Activated CD4-positive, alpha-beta T cell treated with anti-CD3 and anti-CD28 coated beads for 36 hours (primary cell): ENCODE measurements at regions not wholly inside any gene's neighbourhood (a gene's known extent, or its start where the extent isn't known, plus 50 kb on each side); places are given as distances from the start of the nearest gene placed in this dataset.

Experiments used
- ATAC-seq: fragments of 200-7000 bp; cut with Tn5 transposase; one replicate; pipeline ENCODE4 v1.10.0; 2021; ENCODE audit warnings: mild to moderate bottlenecking, moderate library complexity
- CTCF ChIA-PET: fragments of 350-600 bp; sonication (Branson Sonifier 250); formaldehyde crosslinking; loops from one replicate; lab custom pipeline; 2021; ENCODE audit warnings: antibody characterized with exemption; lab: Charles Lee
- POLR2A ChIA-PET: fragments of 350-600 bp; sonication (Branson Sonifier 250); formaldehyde crosslinking; loops from one replicate; lab custom pipeline; 2021; ENCODE audit warnings: antibody characterized with exemption, inconsistent platforms; lab: Charles Lee
- DNase-seq: peaks from one replicate; pipeline ENCODE4 v3.0.0-alpha.2; 2020
- H3K27ac Mint-ChIP-seq: one replicate; pipeline ENCODE4 v1.8.0; 2021; ENCODE audit warnings: mixed read lengths
- H3K27me3 Mint-ChIP-seq: one replicate; pipeline ENCODE4 v1.8.0; 2021; ENCODE audit warnings: mixed read lengths
- H3K36me3 Mint-ChIP-seq: one replicate; pipeline ENCODE4 v1.8.0; 2021; ENCODE audit warnings: low read depth, mixed read lengths
- H3K4me1 Mint-ChIP-seq: one replicate; pipeline ENCODE4 v1.8.0; 2021; ENCODE audit warnings: mixed read lengths
- H3K4me3 Mint-ChIP-seq: one replicate; pipeline ENCODE4 v1.8.0; 2021; ENCODE audit warnings: mild to moderate bottlenecking, moderate library complexity, mixed read lengths
- H3K9me3 Mint-ChIP-seq: one replicate; pipeline ENCODE4 v1.8.0; 2021; ENCODE audit warnings: low read depth, mixed read lengths
- intact Hi-C, 2 experiments: fragments of 100-400 bp; cut with DNase I in 1 of 2; cut with micrococcal nuclease in 1 of 2; formaldehyde crosslinking; loops; one replicate each; pipeline versions ENCODE4 v1.14.2 to v1.15.1; 2022 to 2024; cut with DNase I, micrococcal nuclease

GRCh38 chr9:111162026-111162425 lies 123.8 kb upstream of the LPAR1 start:
- ChIA-PET CTCF (interaction anchor here (0.6 kb wide), 1 partner anchor 35 kb away, joined by 3 read pairs; no protein-coding TSS in a partner anchor), POLR2A (no interaction called here)
- intact Hi-C loops = no loop called here
- Mint-ChIP-seq H3K36me3 (no peaks in the 10 kb centered on the region), H3K4me3 (no peak overlapping the region), H3K4me1 (no peaks in the 10 kb centered on the region), H3K27me3 (peaks cover 2% of the 10 kb centered on the region), H3K27ac (no peak overlapping the region), H3K9me3 (peaks cover 4% of the 10 kb centered on the region)
- ATAC-seq (no peak), DNase-seq (no peak)

GRCh38 chr9:111161015-111161415 lies 122.7 kb upstream of the LPAR1 start:
- intact Hi-C loops = no loop called here
- POLR2A ChIA-PET = no interaction called here
- Mint-ChIP-seq H3K27ac (no peak overlapping the region), H3K36me3 (no peaks in the 10 kb centered on the region), H3K9me3 (no peaks in the 10 kb centered on the region), H3K4me1 (no peaks in the 10 kb centered on the region), H3K4me3 (no peak overlapping the region), H3K27me3 (peaks cover 2% of the 10 kb centered on the region)
- CTCF ChIA-PET = no interaction called here
- DNase-seq (no peak), ATAC-seq (no peak)

- intact Hi-C loops = no loop called here
- ATAC-seq = no peak
- POLR2A ChIA-PET = no interaction called here
Observed at GRCh38 chr9:111158999-111159398, 120.7 kb upstream of the LPAR1 start.

DNA sequence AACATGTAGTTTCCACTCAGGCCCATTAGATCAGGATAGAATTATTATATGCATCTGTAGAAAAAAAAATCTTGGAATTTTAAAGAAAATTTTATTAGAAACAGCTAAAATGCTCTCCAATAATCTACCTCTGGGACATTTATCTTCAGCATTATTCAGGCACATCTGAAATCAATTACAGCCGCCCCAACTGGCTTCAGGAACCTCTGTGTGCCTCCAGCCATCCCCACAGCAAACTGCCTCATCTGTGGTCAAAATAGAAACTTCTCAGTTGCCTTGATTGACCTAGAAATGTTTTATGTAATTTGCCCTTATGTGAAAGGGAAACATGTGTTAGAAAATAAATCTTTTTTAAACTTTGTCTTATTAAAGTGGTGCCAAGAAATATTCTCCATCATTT lies 120.1 kb upstream of the LPAR1 start:
- CTCF ChIA-PET = no interaction called here
- H3K36me3 Mint-ChIP-seq = no peaks in the 10 kb centered on the region
- no peak overlapping the region for H3K27ac Mint-ChIP-seq
- H3K27me3 Mint-ChIP-seq = peaks cover 2% of the 10 kb centered on the region
- H3K4me1 Mint-ChIP-seq = no peaks in the 10 kb centered on the region
- ATAC-seq = no peak
- no peak overlapping the region for H3K4me3 Mint-ChIP-seq
- POLR2A ChIA-PET = no interaction called here
- no peak for DNase-seq
- no peaks in the 10 kb centered on the region for H3K9me3 Mint-ChIP-seq
- intact Hi-C loops = no loop called here

More at GRCh38 chr9:111158999-111159398, 120.7 kb upstream of the LPAR1 start:
- Mint-ChIP-seq H3K27ac (no peak overlapping the region), H3K27me3 (peaks cover 2% of the 10 kb centered on the region), H3K4me3 (no peak overlapping the region), H3K9me3 (no peaks in the 10 kb centered on the region), H3K36me3 (no peaks in the 10 kb centered on the region), H3K4me1 (no peaks in the 10 kb centered on the region)
- no peak for DNase-seq
- CTCF ChIA-PET = interaction anchor here (0.9 kb wide), 1 partner anchor 11 kb away, joined by 3 read pairs; no protein-coding TSS in a partner anchor

DNA sequence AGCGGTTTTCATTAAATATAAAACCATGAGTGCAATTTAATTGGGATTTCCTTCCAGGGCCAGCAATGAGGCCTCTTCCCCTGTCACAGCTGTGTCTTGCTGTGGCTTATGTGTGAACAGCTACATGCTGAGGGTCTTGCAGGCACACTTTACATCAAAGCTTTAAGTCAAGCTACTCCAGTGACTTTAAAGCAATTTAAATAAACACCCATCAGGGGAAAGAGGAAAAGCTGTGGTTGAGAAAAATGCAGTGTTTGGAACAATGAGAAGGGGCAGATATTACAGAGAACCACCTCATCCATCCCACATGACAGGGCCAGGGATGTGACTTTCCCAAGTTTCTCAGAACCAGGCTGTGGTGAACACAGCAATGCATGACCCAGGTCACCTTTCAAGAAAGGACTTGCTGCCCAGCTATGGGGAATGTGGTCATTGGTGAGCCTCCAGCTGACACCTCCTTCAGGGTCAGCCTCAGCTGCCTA lies 115.9 kb upstream of the LPAR1 start:
- H3K27ac Mint-ChIP-seq = no peak overlapping the region
- intact Hi-C loops = no loop called here
- no peaks in the 10 kb centered on the region for H3K9me3 Mint-ChIP-seq
- POLR2A ChIA-PET = no interaction called here
- H3K4me3 Mint-ChIP-seq = no peak overlapping the region
- no peak for DNase-seq
- no peak for ATAC-seq
- CTCF ChIA-PET = no interaction called here
- H3K27me3 Mint-ChIP-seq = no peaks in the 10 kb centered on the region
- no peaks in the 10 kb centered on the region for H3K36me3 Mint-ChIP-seq
- H3K4me1 Mint-ChIP-seq = no peaks in the 10 kb centered on the region

GRCh38 chr9:111152614-111153406 lies 114.5 kb upstream of the LPAR1 start:
- ChIA-PET POLR2A (interaction anchor here (0.6 kb wide), 1 partner anchor 509 kb away, joined by 3 read pairs; no protein-coding TSS in a partner anchor), CTCF (no interaction called here)
- no peaks in the 10 kb centered on the region for H3K27me3 Mint-ChIP-seq
- ATAC-seq (no peak), DNase-seq (no peak)
- H3K27ac Mint-ChIP-seq = no peak overlapping the region
- intact Hi-C loops = no loop called here
- H3K4me3 Mint-ChIP-seq = no peak overlapping the region
- H3K4me1 Mint-ChIP-seq = no peaks in the 10 kb centered on the region
- H3K36me3 Mint-ChIP-seq = no peaks in the 10 kb centered on the region
- no peaks in the 10 kb centered on the region for H3K9me3 Mint-ChIP-seq

GRCh38 chr9:111151537-111151936 lies 113.3 kb upstream of the LPAR1 start:
- POLR2A ChIA-PET = no interaction called here
- ATAC-seq = no peak
- H3K9me3 Mint-ChIP-seq = no peaks in the 10 kb centered on the region

DNA sequence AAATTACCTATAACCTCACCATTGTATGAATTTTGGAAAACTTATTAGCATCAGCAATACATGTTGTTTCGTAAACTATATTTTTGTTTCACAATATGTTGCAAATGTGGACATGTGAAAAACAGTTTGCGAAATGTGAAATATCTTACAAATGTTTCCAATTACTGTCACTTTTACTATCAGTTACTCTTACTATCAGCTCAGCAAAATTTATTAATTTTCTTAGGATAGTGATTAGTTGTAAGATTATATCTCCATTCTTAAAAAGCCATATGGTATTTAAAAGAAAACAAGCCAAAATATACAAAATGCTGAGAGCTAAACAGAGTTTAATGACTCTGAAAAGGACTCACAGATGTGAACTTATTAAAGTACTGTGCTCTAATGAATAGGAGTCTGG lies 111.9 kb upstream of the LPAR1 start:
- H3K4me1 Mint-ChIP-seq = no peaks in the 10 kb centered on the region
- intact Hi-C loops = no loop called here
- no peak overlapping the region for H3K27ac Mint-ChIP-seq
- H3K27me3 Mint-ChIP-seq = no peaks in the 10 kb centered on the region
- H3K9me3 Mint-ChIP-seq = no peaks in the 10 kb centered on the region
- POLR2A ChIA-PET = no interaction called here
- no peak for DNase-seq
- no peak for ATAC-seq
- no peak overlapping the region for H3K4me3 Mint-ChIP-seq
- no peaks in the 10 kb centered on the region for H3K36me3 Mint-ChIP-seq
- CTCF ChIA-PET = interaction anchor here (0.7 kb wide), 2 partner anchors 250 to 1768 kb away, joined by 3 read pairs; no protein-coding TSS in a partner anchor

More at GRCh38 chr9:111151537-111151936, 113.3 kb upstream of the LPAR1 start:
- H3K4me1 Mint-ChIP-seq = no peaks in the 10 kb centered on the region
- H3K4me3 Mint-ChIP-seq = no peak overlapping the region
- H3K36me3 Mint-ChIP-seq = no peaks in the 10 kb centered on the region
- no peaks in the 10 kb centered on the region for H3K27me3 Mint-ChIP-seq
- no peak for DNase-seq
- intact Hi-C loops = no loop called here
- H3K27ac Mint-ChIP-seq = no peak overlapping the region
- CTCF ChIA-PET = no interaction called here

- Mint-ChIP-seq H3K4me3 (no peak overlapping the region), H3K27ac (no peak overlapping the region), H3K4me1 (no peaks in the 10 kb centered on the region), H3K27me3 (no peaks in the 10 kb centered on the region), H3K36me3 (no peaks in the 10 kb centered on the region), H3K9me3 (no peaks in the 10 kb centered on the region)
- POLR2A ChIA-PET = no interaction called here
- ATAC-seq = no peak
- CTCF ChIA-PET = no interaction called here
- DNase-seq = no peak
- intact Hi-C loops = no loop called here
Observed at GRCh38 chr9:111149018-111149759, 110.9 kb upstream of the LPAR1 start.

- ATAC-seq = no peak
- H3K27ac Mint-ChIP-seq = no peak overlapping the region
- no peak overlapping the region for H3K4me3 Mint-ChIP-seq
- no peaks in the 10 kb centered on the region for H3K27me3 Mint-ChIP-seq
- ChIA-PET CTCF (no interaction called here), POLR2A (no interaction called here)
- no peaks in the 10 kb centered on the region for H3K36me3 Mint-ChIP-seq
- DNase-seq = no peak
- intact Hi-C loops = no loop called here
- H3K4me1 Mint-ChIP-seq = no peaks in the 10 kb centered on the region
- no peaks in the 10 kb centered on the region for H3K9me3 Mint-ChIP-seq
Observed at GRCh38 chr9:111148052-111149017, 110.1 kb upstream of the LPAR1 start.

GRCh38 chr9:111147041-111147440 lies 108.8 kb upstream of the LPAR1 start:
- Mint-ChIP-seq H3K4me1 (no peaks in the 10 kb centered on the region), H3K27ac (no peak overlapping the region), H3K36me3 (no peaks in the 10 kb centered on the region), H3K27me3 (no peaks in the 10 kb centered on the region), H3K4me3 (no peak overlapping the region), H3K9me3 (no peaks in the 10 kb centered on the region)
- DNase-seq (no peak), ATAC-seq (no peak)
- intact Hi-C loops = no loop called here
- POLR2A ChIA-PET = no interaction called here
- CTCF ChIA-PET = no interaction called here
